Hindlimb muscle (tissue), 1 donor: ENCODE measurements at regions not wholly inside any gene's neighbourhood (a gene's known extent, or its start where the extent isn't known, plus 50 kb on each side); places are given as distances from the start of the nearest gene placed in this dataset.
"Not testable (repeated sequence)": the region's sequence is repeated elsewhere in the genome, so short reads cannot be mapped to it uniquely, and the experiment has no call there.

Experiments
- DNase-seq: peaks from one replicate; pipeline ENCODE4 v3.0.0-alpha.2; 2013

GRCh38 chr10:121338206-121338980, 259.9 kb downstream of the FGFR2 start:
- no peak for DNase-seq

GRCh38 chr10:121339114-121339513, 259.1 kb downstream of the FGFR2 start:
- no peak for DNase-seq

GRCh38 chr10:121340271-121340831, 257.9 kb downstream of the FGFR2 start:
- no peak for DNase-seq

GRCh38 chr10:121351540-121351939, 246.7 kb downstream of the FGFR2 start:
- no peak for DNase-seq

GRCh38 chr10:121352231-121352855, 245.9 kb downstream of the FGFR2 start:
- peak; percentile 38 for DNase-seq

- no peak for DNase-seq
These were observed 243.1 kb downstream of the FGFR2 start for GRCh38 chr10:121355161-121355560.

GRCh38 chr10:121356183-121356582, 242.1 kb downstream of the FGFR2 start:
- no peak for DNase-seq

- DNase-seq, result no peak
These were observed 240.8 kb downstream of the FGFR2 start for GRCh38 chr10:121357401-121357800.

GRCh38 chr10:121362026-121362425, 236.2 kb downstream of the FGFR2 start:
- no peak for DNase-seq

- no peak for DNase-seq
These were observed 232.7 kb downstream of the FGFR2 start for GRCh38 chr10:121365566-121365965.

GRCh38 chr10:121368347-121369025, 229.8 kb downstream of the FGFR2 start:
- no peak for DNase-seq

GRCh38 chr10:121369616-121370015, 228.6 kb downstream of the FGFR2 start:
- DNase-seq, result no peak

- no peak for DNase-seq
These were observed 226.4 kb downstream of the FGFR2 start for GRCh38 chr10:121371836-121372235.

GRCh38 chr10:121373411-121373810, 224.8 kb downstream of the FGFR2 start:
- no peak for DNase-seq

- DNase-seq, result no peak
These were observed 224.1 kb downstream of the FGFR2 start for GRCh38 chr10:121374121-121374520.

GRCh38 chr10:121375172-121375571, 223.1 kb downstream of the FGFR2 start:
- DNase-seq, result no peak

GRCh38 chr10:121378251-121378801, 219.9 kb downstream of the FGFR2 start:
- no peak for DNase-seq

GRCh38 chr10:121379013-121379412, 219.2 kb downstream of the FGFR2 start:
- DNase-seq, result no peak

- no peak for DNase-seq
These were observed 218.0 kb downstream of the FGFR2 start for GRCh38 chr10:121380211-121380610.

GRCh38 chr10:121382029-121382520, 216.2 kb downstream of the FGFR2 start:
- not testable (repeated sequence) for DNase-seq

GRCh38 chr10:121385136-121385535, 213.1 kb downstream of the FGFR2 start:
- DNase-seq, result no peak

- no peak for DNase-seq
These were observed 205.6 kb downstream of the FGFR2 start for GRCh38 chr10:121392657-121393056.

- DNase-seq, result no peak
These were observed 204.7 kb downstream of the FGFR2 start for GRCh38 chr10:121393522-121393921.
